ENCODE measurements at regions not wholly inside any gene's neighbourhood (a gene's known extent, or its start where the extent isn't known, plus 50 kb on each side); places are given as distances from the start of the nearest gene placed in this dataset.

DNA sequence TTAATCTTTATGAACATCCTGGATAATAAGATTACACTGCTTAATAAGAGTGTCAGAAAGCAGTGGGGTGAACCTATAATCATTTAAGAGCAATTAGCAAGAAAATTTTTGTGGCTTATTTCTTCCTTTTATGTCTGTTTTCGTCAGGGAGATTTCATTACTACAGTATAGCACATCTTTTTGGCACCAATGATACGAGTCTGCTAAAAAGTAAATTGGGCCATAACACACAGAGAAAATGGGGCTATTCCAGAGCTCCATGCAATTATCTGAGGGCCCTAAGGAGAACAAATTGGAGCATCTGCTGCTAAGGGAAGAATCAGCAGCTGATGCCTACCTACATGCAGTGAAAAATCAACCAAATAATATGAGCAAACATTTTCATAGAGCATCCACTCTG lies 330.3 kb upstream of the NCAM2 start:
- no peak for DNase-seq (ENCODE audit: low read depth in 2 of 3, low spot score in 1 of 3)

GRCh38 chr21:20685475-20685874 lies 312.7 kb upstream of the NCAM2 start:
- DNase-seq (ENCODE audit: low read depth in 2 of 3, low spot score in 1 of 3) = no peak

- no peak for DNase-seq (ENCODE audit: low read depth in 2 of 3, low spot score in 1 of 3)
These were observed 299.6 kb upstream of the NCAM2 start for GRCh38 chr21:20698585-20698984.

- no peak for DNase-seq (ENCODE audit: low read depth in 2 of 3, low spot score in 1 of 3)
These were observed 297.0 kb upstream of the NCAM2 start for GRCh38 chr21:20701235-20701634.

DNA sequence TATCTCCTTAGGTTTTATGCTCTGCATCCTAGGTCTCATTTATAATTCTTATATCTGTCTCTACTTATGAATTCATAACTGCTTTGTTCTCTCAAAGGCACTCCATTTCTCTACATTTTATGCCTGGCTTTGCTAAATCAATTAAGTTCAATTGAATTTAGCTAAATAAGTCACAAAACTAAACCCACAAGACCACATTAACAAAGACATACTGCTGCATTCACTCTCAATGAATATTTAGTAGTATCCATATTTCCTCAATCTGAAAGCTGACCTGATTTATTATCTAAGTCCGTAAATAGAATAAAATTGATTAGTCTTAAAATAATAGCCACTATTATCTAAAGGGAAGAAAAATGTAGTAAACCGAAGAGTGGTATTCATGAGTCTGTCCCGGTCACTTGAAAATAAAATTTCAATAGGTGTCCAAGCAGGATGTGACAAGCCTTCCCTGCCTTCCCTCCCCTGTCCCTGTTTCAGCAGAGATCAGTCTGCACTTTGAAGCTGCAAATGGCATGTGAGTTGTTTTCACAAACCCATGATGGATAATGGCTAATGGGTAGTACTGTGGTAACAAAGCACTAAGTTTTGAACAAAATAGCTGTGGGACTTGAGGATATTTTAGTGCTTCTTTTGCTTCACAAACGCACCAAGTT lies 295.0 kb upstream of the NCAM2 start:
- no peak for DNase-seq (ENCODE audit: low read depth in 2 of 3, low spot score in 1 of 3)

GRCh38 chr21:20720623-20721022 lies 277.6 kb upstream of the NCAM2 start:
- no peak for DNase-seq (ENCODE audit: low read depth in 2 of 3, low spot score in 1 of 3)

- no peak for DNase-seq (ENCODE audit: low read depth in 2 of 3, low spot score in 1 of 3)
These were observed 277.1 kb upstream of the NCAM2 start for GRCh38 chr21:20721151-20721550.

DNA sequence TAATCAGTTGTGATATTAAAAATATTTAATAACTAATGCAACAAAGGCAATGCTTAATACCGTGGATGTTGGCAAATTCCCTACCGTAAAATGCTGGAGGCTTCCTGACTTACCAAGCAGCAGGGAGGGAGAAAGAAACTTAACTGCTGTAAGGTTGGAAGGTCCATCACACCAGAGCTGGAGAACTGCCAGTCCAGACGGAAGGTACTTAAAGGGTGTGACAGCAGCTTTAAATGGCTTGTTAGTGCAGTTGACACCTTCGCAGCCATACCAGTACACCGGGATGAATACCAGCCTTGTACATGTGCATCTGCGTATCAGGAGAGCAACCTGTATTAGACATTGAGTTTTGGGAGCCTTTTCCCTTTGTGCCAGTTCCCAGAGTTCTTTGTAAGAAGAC lies 269.5 kb upstream of the NCAM2 start:
- DNase-seq (ENCODE audit: low read depth in 2 of 3, low spot score in 1 of 3) = no peak

GRCh38 chr21:20729376-20729775 lies 268.8 kb upstream of the NCAM2 start:
- DNase-seq (ENCODE audit: low read depth in 2 of 3, low spot score in 1 of 3) = no peak

- no peak for DNase-seq (ENCODE audit: low read depth in 2 of 3, low spot score in 1 of 3)
These were observed 267.8 kb upstream of the NCAM2 start for GRCh38 chr21:20730441-20730840.

- DNase-seq (ENCODE audit: low read depth in 2 of 3, low spot score in 1 of 3) = no peak
These were observed 263.0 kb upstream of the NCAM2 start for GRCh38 chr21:20735257-20735656.

- no peak for DNase-seq (ENCODE audit: low read depth in 2 of 3, low spot score in 1 of 3)
These were observed 260.8 kb upstream of the NCAM2 start for GRCh38 chr21:20737227-20737913.

DNA sequence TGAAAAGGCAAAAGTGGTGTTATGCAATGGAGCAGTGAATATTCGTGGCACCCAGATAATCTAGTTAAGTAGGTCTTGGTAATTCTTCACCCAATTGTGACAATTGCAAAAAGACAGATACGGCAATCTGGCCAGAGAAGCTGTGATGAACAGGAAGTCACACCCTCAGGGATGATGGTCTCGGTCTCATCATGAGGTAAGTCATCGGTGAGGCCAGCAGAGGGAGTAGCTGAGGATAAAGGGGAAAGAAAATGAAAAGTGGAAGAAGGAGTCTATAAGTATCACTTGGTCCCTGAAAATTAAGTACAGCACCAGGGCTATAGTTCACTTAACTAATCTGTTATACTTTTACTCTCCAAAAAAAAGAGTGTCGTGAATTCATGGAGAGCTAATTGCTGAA lies 258.8 kb upstream of the NCAM2 start:
- no peak for DNase-seq (ENCODE audit: low read depth in 2 of 3, low spot score in 1 of 3)

- DNase-seq (ENCODE audit: low read depth in 2 of 3, low spot score in 1 of 3) = no peak
These were observed 256.8 kb upstream of the NCAM2 start for GRCh38 chr21:20741445-20741844.

DNA sequence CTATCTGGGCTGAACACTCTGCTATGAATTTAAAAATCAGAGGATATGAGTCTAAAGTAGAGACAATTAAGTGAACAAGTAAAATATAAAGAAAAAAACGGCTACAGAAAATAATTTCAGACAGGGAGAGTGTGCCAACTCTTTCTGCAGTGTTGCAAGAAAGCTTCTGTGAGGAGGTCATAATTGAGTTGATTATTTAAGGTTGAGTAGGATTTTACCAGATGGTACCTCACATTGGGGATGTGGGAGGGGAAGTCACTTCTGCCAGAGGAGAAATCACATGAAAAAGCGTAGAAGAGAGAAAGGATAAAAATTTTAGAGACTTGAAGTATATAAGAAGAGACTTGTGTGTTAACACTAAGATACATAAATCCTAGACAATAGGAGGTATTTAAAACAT lies 238.0 kb upstream of the NCAM2 start:
- DNase-seq (ENCODE audit: low read depth in 2 of 3, low spot score in 1 of 3) = no peak

DNA sequence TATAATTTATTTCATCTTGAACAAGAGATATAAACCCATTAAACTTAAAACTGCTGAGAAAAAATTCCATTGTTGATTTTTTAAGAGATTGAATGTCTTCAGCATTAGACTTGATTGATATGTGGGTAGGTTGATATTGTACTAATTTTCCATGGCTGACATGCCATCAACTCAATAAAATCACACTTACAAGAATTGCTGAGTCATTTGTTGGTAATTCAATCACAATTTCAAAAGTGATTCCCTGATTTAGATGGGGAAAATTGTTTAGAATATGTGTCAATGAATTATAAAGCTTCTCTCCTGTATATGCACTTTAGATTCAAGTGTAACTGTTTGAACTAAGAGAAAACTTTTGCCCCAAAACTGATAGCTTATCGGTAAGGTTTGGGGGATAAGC lies 223.5 kb upstream of the NCAM2 start:
- no peak for DNase-seq (ENCODE audit: low read depth in 2 of 3, low spot score in 1 of 3)

GRCh38 chr21:20779321-20779720 lies 218.9 kb upstream of the NCAM2 start:
- no peak for DNase-seq (ENCODE audit: low read depth in 2 of 3, low spot score in 1 of 3)

DNA sequence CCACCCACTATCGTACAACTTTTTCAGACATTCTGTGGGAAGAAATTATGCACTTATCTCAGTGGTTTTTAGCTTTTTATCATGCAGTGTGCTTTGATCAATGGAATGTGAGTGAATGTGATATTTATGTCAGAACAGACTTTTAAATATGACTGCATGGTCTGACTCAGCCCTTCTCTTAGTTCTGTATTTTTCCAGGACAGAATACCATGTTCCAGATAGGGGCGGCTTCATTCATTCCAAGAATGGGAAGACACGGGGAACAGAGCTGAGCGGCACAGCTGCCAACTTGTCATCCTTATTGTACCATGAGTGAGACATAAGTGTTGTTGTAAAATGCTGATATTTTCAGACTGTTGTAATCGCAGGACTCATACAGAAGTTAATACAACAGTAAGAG lies 214.6 kb upstream of the NCAM2 start:
- no peak for DNase-seq (ENCODE audit: low read depth in 2 of 3, low spot score in 1 of 3)

DNA sequence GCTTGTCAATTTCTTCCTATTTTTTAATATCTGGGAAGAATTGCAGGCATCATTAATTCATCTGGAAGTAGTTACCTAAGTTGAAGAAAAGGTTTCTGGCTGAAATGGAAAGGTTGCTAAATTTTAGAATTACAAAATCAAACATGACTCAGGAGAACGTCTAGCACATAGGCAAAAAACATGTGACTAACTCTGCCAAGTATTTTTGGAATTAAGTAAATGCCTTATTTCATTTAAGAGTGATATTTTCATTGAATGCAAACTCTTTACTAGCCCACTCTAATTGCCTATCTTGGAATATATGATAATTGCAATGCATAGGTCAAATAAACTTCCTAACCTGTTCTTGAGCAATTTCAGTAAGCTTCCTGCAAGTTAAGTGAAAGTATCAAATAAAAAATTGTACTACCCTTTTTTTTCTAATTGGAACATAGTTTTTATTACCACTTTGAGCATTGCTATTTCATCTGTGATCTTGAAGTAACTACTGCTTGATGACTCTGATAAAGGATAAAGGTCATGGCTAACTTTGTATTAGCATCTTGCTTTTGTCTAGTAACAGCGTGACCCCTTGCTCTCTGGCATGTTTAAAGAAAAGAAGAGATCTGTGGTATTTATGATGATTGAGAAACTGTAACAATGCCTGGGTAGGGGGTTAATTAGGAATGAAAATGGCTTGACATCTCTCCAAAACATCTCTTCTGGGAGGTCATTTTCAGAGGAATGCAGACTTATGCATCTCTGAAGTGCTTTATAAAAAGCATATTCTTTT lies 208.3 kb upstream of the NCAM2 start:
- no peak for DNase-seq (ENCODE audit: low read depth in 2 of 3, low spot score in 1 of 3)

- DNase-seq (ENCODE audit: low read depth in 2 of 3, low spot score in 1 of 3) = no peak
These were observed 198.1 kb upstream of the NCAM2 start for GRCh38 chr21:20800106-20800505.

GRCh38 chr21:20802201-20802600 lies 196.0 kb upstream of the NCAM2 start:
- no peak for DNase-seq (ENCODE audit: low read depth in 2 of 3, low spot score in 1 of 3)

DNA sequence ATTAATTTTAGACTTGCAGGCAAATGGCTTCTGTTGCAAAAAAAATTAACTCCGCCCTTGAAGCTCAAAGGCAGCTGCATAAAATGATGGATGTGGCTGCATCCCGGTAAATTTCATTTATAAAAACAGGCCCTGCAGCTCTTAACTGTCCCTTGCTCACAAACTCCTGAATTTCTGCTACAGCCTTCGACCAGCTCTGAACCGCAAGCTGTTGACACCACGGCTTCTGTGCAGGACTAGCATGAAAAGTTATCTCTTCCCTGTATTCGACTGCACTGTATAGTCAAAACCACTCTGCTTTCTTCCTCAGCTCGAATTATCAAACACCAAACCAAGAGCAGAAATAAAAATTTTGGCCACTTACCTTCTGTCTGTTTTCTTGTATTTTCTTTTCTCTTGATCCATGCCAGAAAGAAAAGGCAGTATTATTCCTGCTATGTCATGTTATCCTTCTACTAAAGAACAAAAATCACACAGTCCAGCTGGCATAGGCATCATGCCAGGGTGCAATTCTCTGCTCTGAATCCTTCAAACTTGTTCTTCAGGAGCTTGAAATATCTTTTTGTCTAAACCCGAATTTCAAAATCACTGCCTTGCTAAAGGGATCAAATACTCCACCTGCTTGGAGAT lies 195.5 kb upstream of the NCAM2 start:
- no peak for DNase-seq (ENCODE audit: low read depth in 2 of 3, low spot score in 1 of 3)
